H9 (cell line): ENCODE measurements at regions not wholly inside any gene's neighbourhood (a gene's known extent, or its start where the extent isn't known, plus 50 kb on each side); places are given as distances from the start of the nearest gene placed in this dataset.

Experiments used
- DNase-seq: peaks from one replicate; pipeline ENCODE4 v3.0.0-alpha.2; 2017
- H2AFZ ChIP-seq: one replicate; pipeline ENCODE4 v1.6.1; 2013; ENCODE audit warnings: mild to moderate bottlenecking, low read length, control low read depth, moderate library complexity
- H2AK5ac ChIP-seq: 2 replicates; pipeline ENCODE4 v1.6.1; 2013; ENCODE audit warnings: low read length, control low read depth, mixed read lengths; ENCODE audit not compliant: insufficient read length
- H2BK120ac ChIP-seq: one replicate; pipeline ENCODE4 v1.6.1; 2013; ENCODE audit warnings: low read depth, mild to moderate bottlenecking, low read length, control low read depth, inconsistent platforms; ENCODE audit not compliant: poor library complexity, severe bottlenecking
- H2BK12ac ChIP-seq: 2 replicates; pipeline ENCODE4 v1.6.1; 2013; ENCODE audit warnings: low read length, control low read depth, mixed read lengths, low read depth; ENCODE audit not compliant: insufficient read length
- H2BK15ac ChIP-seq: 2 replicates; pipeline ENCODE4 v1.6.1; 2013; ENCODE audit warnings: low read depth, low read length, control low read depth
- H2BK20ac ChIP-seq: one replicate; pipeline ENCODE4 v1.6.1; 2013; ENCODE audit warnings: low read depth, mild to moderate bottlenecking, low read length, control low read depth, inconsistent platforms; ENCODE audit not compliant: poor library complexity, severe bottlenecking
- H2BK5ac ChIP-seq: 2 replicates; pipeline ENCODE4 v1.6.1; 2013; ENCODE audit warnings: low read length, control low read depth, mixed read lengths; ENCODE audit not compliant: insufficient read length
- H3K14ac ChIP-seq: 2 replicates; pipeline ENCODE4 v1.6.1; 2013; ENCODE audit warnings: low read length, control low read depth; ENCODE audit not compliant: insufficient read depth
- H3K18ac ChIP-seq: 2 replicates; pipeline ENCODE4 v1.6.1; 2013; ENCODE audit warnings: low read depth, mild to moderate bottlenecking, mixed read lengths, low read length, control low read depth; ENCODE audit not compliant: insufficient read length
- H3K23ac ChIP-seq: 2 replicates; pipeline ENCODE4 v1.6.1; 2013; ENCODE audit warnings: low read length, control low read depth, mixed read lengths, low read depth; ENCODE audit not compliant: insufficient read length
- H3K23me2 ChIP-seq: 2 replicates; pipeline ENCODE4 v1.6.1; 2013; ENCODE audit warnings: low read depth, mild to moderate bottlenecking, mixed read lengths, low read length, control low read depth; ENCODE audit not compliant: insufficient read length, poor library complexity, severe bottlenecking
- H3K27ac ChIP-seq: 2 replicates; pipeline ENCODE4 v1.5.1; 2013; ENCODE audit warnings: low read length, control low read depth, mixed read lengths, low read depth; ENCODE audit not compliant: insufficient read length
- H3K27me3 ChIP-seq: 2 replicates; pipeline ENCODE4 v1.6.1; 2013; ENCODE audit warnings: low read length, control low read depth, inconsistent platforms; ENCODE audit not compliant: insufficient read depth
- H3K4ac ChIP-seq: 2 replicates; pipeline ENCODE4 v1.6.1; 2013; ENCODE audit warnings: low read depth, mild to moderate bottlenecking, control low read depth, inconsistent platforms, low read length, moderate library complexity
- H3K4me1 ChIP-seq: 2 replicates; pipeline ENCODE4 v1.6.1; 2013; ENCODE audit warnings: low read length, control low read depth, inconsistent platforms; ENCODE audit not compliant: insufficient read depth
- H3K4me2 ChIP-seq: 2 replicates; pipeline ENCODE4 v1.6.1; 2013; ENCODE audit warnings: low read length, control low read depth, mixed read lengths; ENCODE audit not compliant: insufficient read length, insufficient read depth
- H3K56ac ChIP-seq: 2 replicates; pipeline ENCODE4 v1.6.1; 2013; ENCODE audit warnings: low read depth, mild to moderate bottlenecking, mixed read lengths, low read length, control low read depth; ENCODE audit not compliant: insufficient read length
- H3K79me1 ChIP-seq: 2 replicates; pipeline ENCODE4 v1.6.1; 2013; ENCODE audit warnings: low read depth, mild to moderate bottlenecking, moderate library complexity, low read length, control low read depth, inconsistent platforms; ENCODE audit not compliant: insufficient read depth, poor library complexity, severe bottlenecking
- H3K79me2 ChIP-seq: 2 replicates; pipeline ENCODE4 v1.6.1; 2013; ENCODE audit warnings: low read length, control low read depth, inconsistent platforms; ENCODE audit not compliant: insufficient read depth
- H3K9ac ChIP-seq: 2 replicates; pipeline ENCODE4 v1.6.1; 2013; ENCODE audit warnings: low read length, control low read depth, mixed read lengths; ENCODE audit not compliant: insufficient read length; ENCODE audit errors: extremely low read depth
- H3K9me3 ChIP-seq: one replicate; pipeline ENCODE4 v1.6.1; 2013; ENCODE audit warnings: low read depth, low read length, inconsistent platforms; ENCODE audit not compliant: control insufficient read depth
- H3T11ph ChIP-seq: one replicate; pipeline ENCODE4 v1.6.1; 2013; ENCODE audit warnings: mild to moderate bottlenecking, low read length, control low read depth, inconsistent platforms
- H4K20me1 ChIP-seq: one replicate; pipeline ENCODE4 v1.6.1; 2013; ENCODE audit not compliant: control insufficient read depth, insufficient read length, insufficient read depth
- H4K5ac ChIP-seq: 2 replicates; pipeline ENCODE4 v1.6.1; 2013; ENCODE audit warnings: low read depth, mild to moderate bottlenecking, mixed read lengths, low read length, control low read depth; ENCODE audit not compliant: insufficient read length
- H4K8ac ChIP-seq: replicated peaks from 2 replicates; pipeline ENCODE4 v1.6.1; 2013; ENCODE audit warnings: low read length, control low read depth, mixed read lengths, low read depth; ENCODE audit not compliant: insufficient read length
- H4K91ac ChIP-seq: 2 replicates; pipeline ENCODE4 v1.6.1; 2013; ENCODE audit warnings: low read depth, mild to moderate bottlenecking, moderate library complexity, mixed read lengths, low read length, control low read depth; ENCODE audit not compliant: insufficient read length
- H3K27ac Mint-ChIP-seq, 3 experiments: 2 replicates in 2 of 3; 3 replicates in 1 of 3; pipeline ENCODE4 v1.8.0; 2020 to 2021; ENCODE audit warnings: mixed read lengths in 3 of 3, mild to moderate bottlenecking in 1 of 3, moderate library complexity in 1 of 3
- H3K27me3 Mint-ChIP-seq: 2 replicates; pipeline ENCODE4 v1.8.0; 2021; ENCODE audit warnings: low read depth, mild to moderate bottlenecking, moderate library complexity, mixed read lengths
- H3K36me3 Mint-ChIP-seq, 3 experiments: 2 replicates in 2 of 3; 3 replicates in 1 of 3; pipeline ENCODE4 v1.8.0; 2020 to 2021; ENCODE audit warnings: low read depth in 3 of 3, mixed read lengths in 3 of 3; ENCODE audit not compliant: insufficient read depth in 1 of 3
- H3K4me1 Mint-ChIP-seq, 2 experiments: 2 replicates each; pipeline ENCODE4 v1.8.0; 2020; ENCODE audit warnings: mixed read lengths in 2 of 2
- H3K4me3 Mint-ChIP-seq, 2 experiments: 2 replicates in 1 of 2; 3 replicates in 1 of 2; pipeline ENCODE4 v1.8.0; 2020 to 2021; ENCODE audit warnings: mild to moderate bottlenecking in 2 of 2, mixed read lengths in 2 of 2, moderate library complexity in 1 of 2
- H3K9me3 Mint-ChIP-seq, 2 experiments: 2 replicates in 1 of 2; 3 replicates in 1 of 2; pipeline ENCODE4 v1.8.0; 2020; ENCODE audit warnings: mild to moderate bottlenecking in 2 of 2, mixed read lengths in 2 of 2, moderate library complexity in 1 of 2
- WGBS: extraction: QIAGEN DNeasy Blood & Tissue Kit; methylation state at CpG from one replicate; pipeline ENCODE4 v1.1.7; 2013; ENCODE audit warnings: missing lambda C conversion rate, low lambda C conversion rate, mixed read lengths; ENCODE audit not compliant: insufficient read length; ENCODE audit errors: extremely low coverage; 5-methylcytosine and 5-hydroxymethylcytosine counted together
- TF ChIP-seq, protein P1 (sequence below): fragments of 200-600 bp; sonication (generic); conservative IDR thresholded peaks from 3 replicates; pipeline ENCODE4 v1.8.0; 2021; ENCODE audit warnings: antibody characterized with exemption, mild to moderate bottlenecking

DNA sequence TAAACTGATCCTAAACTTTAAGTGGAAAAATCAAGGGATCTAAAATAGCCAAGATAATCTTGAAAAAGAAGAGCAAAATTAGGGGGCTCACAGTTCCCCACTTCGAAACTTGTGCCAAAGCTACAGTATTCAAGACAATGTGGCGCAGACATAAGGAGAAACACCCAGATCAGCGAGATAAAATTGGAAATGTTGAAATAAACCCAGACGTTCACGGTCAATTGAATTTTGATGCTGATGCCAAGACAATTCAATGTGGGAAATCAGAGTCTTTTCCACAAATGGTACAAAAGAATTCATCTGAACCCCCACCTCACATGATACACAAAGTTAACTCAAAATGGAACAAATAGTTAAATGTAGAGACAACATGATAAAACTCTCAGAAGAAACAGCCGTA is 601.6 kb downstream of the BRD1 start:
- Histone ChIP-seq H3K9ac (no peak overlapping the region), H2AK5ac (no peak overlapping the region), H2BK20ac (no peak overlapping the region), H4K8ac (no peak overlapping the region), H2BK12ac (no peak overlapping the region), H3K4me2 (no peak overlapping the region), H4K91ac (no peak overlapping the region), H3K14ac (no peak overlapping the region), H3K18ac (no peak overlapping the region), H3K4me1 (no peaks in the 10 kb centered on the region; the same call in 1 of the 2 replicates), H3K4ac (no peak overlapping the region), H3K27ac (no peak overlapping the region), H2AFZ (no peak overlapping the region), H3T11ph (no peak overlapping the region), H3K79me2 (no peaks in the 10 kb centered on the region), H3K56ac (no peak overlapping the region), H2BK15ac (no peak overlapping the region), H2BK5ac (no peak overlapping the region), H4K20me1 (no peaks in the 10 kb centered on the region), H3K79me1 (no peaks in the 10 kb centered on the region), H3K9me3 (no peaks in the 10 kb centered on the region), H2BK120ac (no peak overlapping the region), H3K23me2 (no peaks in the 10 kb centered on the region), H3K23ac (no peak overlapping the region), H3K27me3 (no peaks in the 10 kb centered on the region), H4K5ac (no peak overlapping the region)
- Mint-ChIP-seq H3K27me3 (peaks cover 42% of the 10 kb centered on the region), H3K4me3 (no peak overlapping the region), H3K27ac (no peak overlapping the region), H3K36me3 (no peaks in the 10 kb centered on the region; a peak in 1 of 7 replicates), H3K9me3 (peaks cover 2 to 3% of the 10 kb centered on the region in 2 experiments; a peak in 4 of 5 replicates), H3K4me1 (no peaks in the 10 kb centered on the region)
- DNase-seq: no peak
- no CpG with 5 or more reads among the region's 6 CpGs for WGBS
- TF ChIP-seq, protein P1, sequence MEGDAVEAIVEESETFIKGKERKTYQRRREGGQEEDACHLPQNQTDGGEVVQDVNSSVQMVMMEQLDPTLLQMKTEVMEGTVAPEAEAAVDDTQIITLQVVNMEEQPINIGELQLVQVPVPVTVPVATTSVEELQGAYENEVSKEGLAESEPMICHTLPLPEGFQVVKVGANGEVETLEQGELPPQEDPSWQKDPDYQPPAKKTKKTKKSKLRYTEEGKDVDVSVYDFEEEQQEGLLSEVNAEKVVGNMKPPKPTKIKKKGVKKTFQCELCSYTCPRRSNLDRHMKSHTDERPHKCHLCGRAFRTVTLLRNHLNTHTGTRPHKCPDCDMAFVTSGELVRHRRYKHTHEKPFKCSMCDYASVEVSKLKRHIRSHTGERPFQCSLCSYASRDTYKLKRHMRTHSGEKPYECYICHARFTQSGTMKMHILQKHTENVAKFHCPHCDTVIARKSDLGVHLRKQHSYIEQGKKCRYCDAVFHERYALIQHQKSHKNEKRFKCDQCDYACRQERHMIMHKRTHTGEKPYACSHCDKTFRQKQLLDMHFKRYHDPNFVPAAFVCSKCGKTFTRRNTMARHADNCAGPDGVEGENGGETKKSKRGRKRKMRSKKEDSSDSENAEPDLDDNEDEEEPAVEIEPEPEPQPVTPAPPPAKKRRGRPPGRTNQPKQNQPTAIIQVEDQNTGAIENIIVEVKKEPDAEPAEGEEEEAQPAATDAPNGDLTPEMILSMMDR: no peak
